ENCODE measurements at regions not wholly inside any gene's neighbourhood (a gene's known extent, or its start where the extent isn't known, plus 50 kb on each side); places are given as distances from the start of the nearest gene placed in this dataset.
A peak's percentile ranks its signal among the peaks of the same experiment; 100 is the strongest.

GRCh38 chr13:36493046-36493445 is 60.8 kb downstream of the CCNA1 start:
- no peak for DNase-seq

GRCh38 chr13:36495431-36495830 is 63.1 kb downstream of the CCNA1 start:
- no peak for DNase-seq

- DNase-seq = no peak
Observed at GRCh38 chr13:36509369-36509768, 77.1 kb downstream of the CCNA1 start.

GRCh38 chr13:36512771-36513170 is 80.5 kb downstream of the CCNA1 start:
- DNase-seq = no peak

GRCh38 chr13:36513266-36513665 is 81.0 kb downstream of the CCNA1 start:
- DNase-seq = no peak

GRCh38 chr13:36515466-36515865 is 83.2 kb downstream of the CCNA1 start:
- DNase-seq = no peak

GRCh38 chr13:36516225-36516624 is 83.9 kb downstream of the CCNA1 start:
- DNase-seq = no peak

- no peak for DNase-seq
Observed at GRCh38 chr13:36518707-36519106, 86.4 kb downstream of the CCNA1 start.

GRCh38 chr13:36519432-36519831 is 87.1 kb downstream of the CCNA1 start:
- DNase-seq = no peak

GRCh38 chr13:36520111-36520510 is 87.8 kb downstream of the CCNA1 start:
- no peak for DNase-seq

GRCh38 chr13:36526897-36527296 is 94.6 kb downstream of the CCNA1 start:
- no peak for DNase-seq

GRCh38 chr13:36528105-36528504 is 95.8 kb downstream of the CCNA1 start:
- no peak for DNase-seq

GRCh38 chr13:36530050-36530789 is 97.9 kb downstream of the CCNA1 start:
- DNase-seq = no peak

GRCh38 chr13:36530861-36531590 is 98.7 kb downstream of the CCNA1 start:
- no peak for DNase-seq

GRCh38 chr13:36531746-36532486 is 99.6 kb downstream of the CCNA1 start:
- no peak for DNase-seq

- DNase-seq = no peak
Observed at GRCh38 chr13:36533806-36534205, 101.5 kb downstream of the CCNA1 start.

GRCh38 chr13:36536546-36536945 is 104.3 kb downstream of the CCNA1 start:
- no peak for DNase-seq

- no peak for DNase-seq
Observed at GRCh38 chr13:36543671-36544070, 111.4 kb downstream of the CCNA1 start.

- DNase-seq = no peak
Observed at GRCh38 chr13:36548129-36548528, 115.8 kb downstream of the CCNA1 start.

GRCh38 chr13:36549126-36549702 is 116.9 kb downstream of the CCNA1 start:
- no peak for DNase-seq

GRCh38 chr13:36549755-36550154 is 117.5 kb downstream of the CCNA1 start:
- peak; percentile 13 for DNase-seq

GRCh38 chr13:36550177-36550576 is 117.9 kb downstream of the CCNA1 start:
- DNase-seq = no peak

GRCh38 chr13:36551445-36551844 is 119.2 kb downstream of the CCNA1 start:
- DNase-seq = no peak

All from NCI-H2171 treated with DMSO at 0.1 percent for 48 hours (cell line).